ENCODE measurements at regions not wholly inside any gene's neighbourhood (a gene's known extent, or its start where the extent isn't known, plus 50 kb on each side); places are given as distances from the start of the nearest gene placed in this dataset.

DNA sequence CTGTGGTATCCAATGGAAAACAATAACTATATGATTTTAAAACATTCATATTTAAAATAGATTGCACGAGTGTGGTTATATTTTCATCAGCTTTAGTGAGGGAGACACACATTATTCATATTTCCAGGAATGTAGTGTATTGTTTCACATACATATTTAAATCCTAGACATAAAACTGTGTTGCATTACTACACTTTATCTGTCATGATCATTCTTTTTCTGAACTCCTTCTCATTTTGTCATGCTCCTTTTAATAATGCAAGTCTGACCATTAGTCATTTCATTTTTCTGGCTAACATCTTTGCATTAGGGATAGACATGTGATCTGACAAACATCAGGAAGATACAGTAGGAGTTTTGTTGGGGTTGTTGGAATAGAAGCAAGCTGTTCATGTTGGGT is 1382.7 kb downstream of the PCDH7 start:
- H3K27ac ChIP-seq = no peak overlapping the region
- TF ChIP-seq, protein P1, sequence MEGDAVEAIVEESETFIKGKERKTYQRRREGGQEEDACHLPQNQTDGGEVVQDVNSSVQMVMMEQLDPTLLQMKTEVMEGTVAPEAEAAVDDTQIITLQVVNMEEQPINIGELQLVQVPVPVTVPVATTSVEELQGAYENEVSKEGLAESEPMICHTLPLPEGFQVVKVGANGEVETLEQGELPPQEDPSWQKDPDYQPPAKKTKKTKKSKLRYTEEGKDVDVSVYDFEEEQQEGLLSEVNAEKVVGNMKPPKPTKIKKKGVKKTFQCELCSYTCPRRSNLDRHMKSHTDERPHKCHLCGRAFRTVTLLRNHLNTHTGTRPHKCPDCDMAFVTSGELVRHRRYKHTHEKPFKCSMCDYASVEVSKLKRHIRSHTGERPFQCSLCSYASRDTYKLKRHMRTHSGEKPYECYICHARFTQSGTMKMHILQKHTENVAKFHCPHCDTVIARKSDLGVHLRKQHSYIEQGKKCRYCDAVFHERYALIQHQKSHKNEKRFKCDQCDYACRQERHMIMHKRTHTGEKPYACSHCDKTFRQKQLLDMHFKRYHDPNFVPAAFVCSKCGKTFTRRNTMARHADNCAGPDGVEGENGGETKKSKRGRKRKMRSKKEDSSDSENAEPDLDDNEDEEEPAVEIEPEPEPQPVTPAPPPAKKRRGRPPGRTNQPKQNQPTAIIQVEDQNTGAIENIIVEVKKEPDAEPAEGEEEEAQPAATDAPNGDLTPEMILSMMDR (IDR thresholded peaks at IDR 0.05) = no peak
- TF ChIP-seq ZFX (IDR thresholded peaks at IDR 0.05; ENCODE audit: borderline replicate concordance) = no peak

DNA sequence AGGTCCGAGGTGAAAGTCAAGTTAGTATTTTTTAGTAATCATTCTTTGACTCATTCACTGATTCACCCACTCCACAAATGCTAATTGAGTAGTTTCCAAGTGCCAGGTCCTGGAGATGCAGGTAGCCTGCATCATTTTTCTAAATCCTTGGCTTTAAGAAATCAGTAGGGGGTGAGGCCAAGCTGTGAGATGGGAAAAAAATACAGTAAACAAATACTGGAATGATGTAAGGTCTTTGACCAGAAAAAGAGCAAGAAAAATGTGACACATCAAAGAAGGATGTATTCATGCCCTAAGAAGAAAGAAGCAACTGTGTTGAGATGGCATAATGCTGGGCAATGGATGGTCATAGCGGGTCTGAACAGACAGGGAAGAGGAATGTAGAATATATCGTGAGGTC is 1386.6 kb downstream of the PCDH7 start:
- TF ChIP-seq, protein P1 (IDR thresholded peaks at IDR 0.05) = no peak
- TF ChIP-seq ZFX (IDR thresholded peaks at IDR 0.05; ENCODE audit: borderline replicate concordance) = no peak
- H3K27ac ChIP-seq = no peak overlapping the region

DNA sequence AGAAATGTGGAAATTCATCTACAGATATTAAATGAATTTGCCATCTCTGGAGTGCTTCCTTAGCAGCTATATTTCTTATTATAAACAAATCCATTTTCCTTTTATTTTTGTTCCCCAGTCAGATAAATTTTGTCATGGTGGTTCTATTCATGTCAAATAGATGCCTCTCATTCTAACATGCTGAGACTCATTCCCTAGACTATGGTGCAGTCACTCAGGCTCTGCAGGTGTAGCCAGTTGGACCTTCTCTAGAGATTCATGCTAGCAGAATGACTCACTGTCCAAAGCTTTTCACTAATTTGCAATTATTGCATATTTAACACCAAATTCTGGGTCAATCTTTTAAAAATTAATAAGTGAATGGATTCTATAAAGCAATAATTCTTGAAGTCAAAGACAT is 1392.7 kb downstream of the PCDH7 start:
- TF ChIP-seq ZFX (IDR thresholded peaks at IDR 0.05; ENCODE audit: borderline replicate concordance) = no peak
- TF ChIP-seq, protein P1 (IDR thresholded peaks at IDR 0.05) = no peak
- no peak overlapping the region for H3K27ac ChIP-seq

DNA sequence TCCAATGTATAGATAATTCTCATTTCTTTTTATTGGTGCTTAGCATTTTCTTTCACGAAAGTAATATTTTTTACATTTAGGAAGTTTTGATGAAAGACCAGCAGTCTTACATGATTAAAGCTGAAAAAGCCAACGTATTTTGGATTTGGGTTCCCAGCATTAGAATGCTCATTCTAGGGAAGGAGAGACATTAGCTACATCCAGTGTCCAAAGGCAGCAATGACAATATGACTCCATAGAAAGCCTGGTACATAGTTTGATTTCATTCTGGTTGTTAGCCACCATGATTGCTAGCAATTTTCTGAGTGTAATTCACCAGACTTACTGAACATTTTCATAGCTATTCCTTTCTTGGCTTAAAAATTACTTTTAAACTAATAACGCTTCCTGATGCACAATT is 1397.5 kb downstream of the PCDH7 start:
- TF ChIP-seq ZFX (IDR thresholded peaks at IDR 0.05; ENCODE audit: borderline replicate concordance) = no peak
- TF ChIP-seq, protein P1 (IDR thresholded peaks at IDR 0.05) = 0 out of 2 replicates have a peak, but pooled peaks have one; percentile 18

DNA sequence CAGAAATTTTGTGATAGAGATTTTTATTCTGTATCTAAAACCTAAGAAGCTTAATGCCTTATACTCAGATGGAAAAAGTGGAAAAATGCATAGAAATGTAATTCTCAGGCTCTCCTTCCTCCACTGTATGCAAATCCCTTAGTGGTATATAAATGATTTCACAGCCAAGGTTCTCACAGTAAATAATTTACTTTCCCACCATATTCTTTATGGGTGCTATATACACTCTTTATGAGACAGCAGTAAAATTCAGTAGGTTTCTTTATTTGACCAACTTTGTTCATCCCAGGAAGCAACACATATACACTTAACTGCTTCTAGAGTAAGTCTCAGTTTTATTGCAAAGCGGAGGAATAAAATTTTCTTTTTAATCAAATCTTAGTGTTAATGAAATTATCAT is 1399.7 kb downstream of the PCDH7 start:
- no peak for TF ChIP-seq ZFX (IDR thresholded peaks at IDR 0.05; ENCODE audit: borderline replicate concordance)
- TF ChIP-seq, protein P1 (IDR thresholded peaks at IDR 0.05) = no peak
- H3K27ac ChIP-seq = no peak overlapping the region

More for the DNA sequence above, 1397.5 kb downstream of the PCDH7 start:
- H3K27ac ChIP-seq = no peak overlapping the region

DNA sequence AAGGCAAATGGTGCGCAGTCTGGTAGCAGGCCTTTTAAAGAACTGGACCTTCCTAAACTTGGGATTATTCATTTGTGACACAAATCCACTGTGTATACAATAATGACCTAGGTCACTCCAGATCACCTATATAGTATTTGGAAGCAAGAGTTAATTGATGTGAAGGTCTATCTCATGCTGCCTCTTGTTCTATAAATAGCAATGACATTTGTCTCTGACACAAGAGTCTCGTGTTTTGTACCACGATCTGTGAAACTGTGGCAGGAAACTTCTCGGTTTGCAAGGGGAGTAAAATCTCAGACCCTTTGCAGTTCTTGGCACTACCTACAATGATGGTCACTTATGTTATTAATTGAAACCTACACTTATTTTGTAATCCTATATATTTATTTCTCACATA is 1408.4 kb downstream of the PCDH7 start:
- TF ChIP-seq, protein P1 (IDR thresholded peaks at IDR 0.05) = no peak
- TF ChIP-seq ZFX (IDR thresholded peaks at IDR 0.05; ENCODE audit: borderline replicate concordance) = no peak
- no peak overlapping the region for H3K27ac ChIP-seq

DNA sequence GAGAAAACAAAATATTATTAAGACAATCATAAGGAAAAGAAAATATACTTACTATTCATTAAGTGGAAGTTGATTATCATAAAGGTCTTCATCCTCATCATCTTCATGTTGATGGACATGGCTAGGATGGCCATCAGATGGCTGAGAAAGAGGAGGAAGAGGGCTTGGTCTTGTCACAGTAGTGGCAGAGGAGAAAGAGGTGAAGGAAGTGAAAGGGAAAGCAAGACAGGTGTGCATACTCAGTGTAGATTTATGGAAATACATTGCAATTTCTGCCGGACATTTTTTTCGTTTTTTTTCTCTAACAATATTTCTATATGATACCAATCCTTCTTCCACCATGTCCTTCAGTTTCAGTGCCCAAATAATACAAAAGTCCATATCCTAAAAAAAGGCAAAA is 1409.8 kb downstream of the PCDH7 start:
- H3K27ac ChIP-seq = no peak overlapping the region

More for the DNA sequence above, 1409.8 kb downstream of the PCDH7 start:
- TF ChIP-seq, protein P1 (IDR thresholded peaks at IDR 0.05) = no peak
- no peak for TF ChIP-seq ZFX (IDR thresholded peaks at IDR 0.05; ENCODE audit: borderline replicate concordance)

Measured in 22Rv1 (cell line).